Ishikawa (cell line): ENCODE measurements at regions not wholly inside any gene's neighbourhood (a gene's known extent, or its start where the extent isn't known, plus 50 kb on each side); places are given as distances from the start of the nearest gene placed in this dataset.

ENCODE experiments used
- CEBPB ChIP-seq: IDR thresholded peaks from 2 replicates; pipeline ENCODE4 v1.6.1; 2012
- EGR1 ChIP-seq: IDR thresholded peaks from 2 replicates; pipeline ENCODE4 v1.6.1; 2012
- EP300 ChIP-seq: IDR thresholded peaks from 2 replicates; pipeline ENCODE4 v1.6.1; 2012; ENCODE audit warnings: borderline replicate concordance
- FOXM1 ChIP-seq: IDR thresholded peaks from 2 replicates; pipeline ENCODE4 v1.6.1; 2012; ENCODE audit warnings: low read depth, borderline replicate concordance
- MAX ChIP-seq: IDR thresholded peaks from 2 replicates; pipeline ENCODE4 v1.6.1; 2012
- REST ChIP-seq: IDR thresholded peaks from 2 replicates; pipeline ENCODE4 v1.6.1; 2012; ENCODE audit warnings: low read depth, mild to moderate bottlenecking
- TAF1 ChIP-seq: IDR thresholded peaks from 2 replicates; pipeline ENCODE4 v1.6.1; 2012; ENCODE audit warnings: low read depth, mild to moderate bottlenecking
- YY1 ChIP-seq: IDR thresholded peaks from 2 replicates; pipeline ENCODE4 v1.6.1; 2012; ENCODE audit warnings: low read depth

- TF ChIP-seq EP300, result no peak
- no peak for TF ChIP-seq CEBPB
- TF ChIP-seq MAX, result no peak
- TF ChIP-seq FOXM1, result no peak
- no peak for TF ChIP-seq YY1
- no peak for TF ChIP-seq TAF1
- no peak for TF ChIP-seq EGR1
- TF ChIP-seq REST, result no peak
Measured at GRCh38 chr5:107801061-107801460, 130.3 kb upstream of the EFNA5 start.
